ENCODE measurements at regions not wholly inside any gene's neighbourhood (a gene's known extent, or its start where the extent isn't known, plus 50 kb on each side); places are given as distances from the start of the nearest gene placed in this dataset.

DNA sequence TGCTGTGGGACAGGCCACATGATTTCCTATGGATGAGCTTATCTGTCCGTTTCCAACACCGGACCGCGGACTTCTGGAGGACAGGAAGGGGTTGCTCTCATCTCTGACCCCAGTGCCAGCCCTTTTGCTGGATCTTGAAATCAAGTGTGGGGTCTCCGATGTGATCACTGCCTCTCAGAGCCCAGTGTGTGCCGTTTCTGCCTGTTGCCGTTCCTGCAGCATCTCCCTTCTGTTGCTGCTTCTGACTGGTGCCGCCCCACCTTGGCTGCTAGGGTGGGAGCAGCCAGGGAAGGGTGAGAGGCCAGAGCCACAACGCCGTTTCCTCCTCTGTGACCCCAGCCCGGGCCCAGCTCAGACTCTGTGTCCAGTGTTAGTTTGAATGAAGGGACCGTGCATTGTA lies 67.3 kb upstream of the WNT4 start:
- TF ChIP-seq, protein P1, sequence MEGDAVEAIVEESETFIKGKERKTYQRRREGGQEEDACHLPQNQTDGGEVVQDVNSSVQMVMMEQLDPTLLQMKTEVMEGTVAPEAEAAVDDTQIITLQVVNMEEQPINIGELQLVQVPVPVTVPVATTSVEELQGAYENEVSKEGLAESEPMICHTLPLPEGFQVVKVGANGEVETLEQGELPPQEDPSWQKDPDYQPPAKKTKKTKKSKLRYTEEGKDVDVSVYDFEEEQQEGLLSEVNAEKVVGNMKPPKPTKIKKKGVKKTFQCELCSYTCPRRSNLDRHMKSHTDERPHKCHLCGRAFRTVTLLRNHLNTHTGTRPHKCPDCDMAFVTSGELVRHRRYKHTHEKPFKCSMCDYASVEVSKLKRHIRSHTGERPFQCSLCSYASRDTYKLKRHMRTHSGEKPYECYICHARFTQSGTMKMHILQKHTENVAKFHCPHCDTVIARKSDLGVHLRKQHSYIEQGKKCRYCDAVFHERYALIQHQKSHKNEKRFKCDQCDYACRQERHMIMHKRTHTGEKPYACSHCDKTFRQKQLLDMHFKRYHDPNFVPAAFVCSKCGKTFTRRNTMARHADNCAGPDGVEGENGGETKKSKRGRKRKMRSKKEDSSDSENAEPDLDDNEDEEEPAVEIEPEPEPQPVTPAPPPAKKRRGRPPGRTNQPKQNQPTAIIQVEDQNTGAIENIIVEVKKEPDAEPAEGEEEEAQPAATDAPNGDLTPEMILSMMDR (IDR thresholded peaks at IDR 0.05) = no peak
- no peak for TF ChIP-seq EZH2 (IDR thresholded peaks at IDR 0.05; ENCODE audit: borderline replicate concordance, insufficient read depth, low read depth, low read length, poor library complexity, severe bottlenecking)
